C4-2B (cell line): ENCODE measurements at regions not wholly inside any gene's neighbourhood (a gene's known extent, or its start where the extent isn't known, plus 50 kb on each side); places are given as distances from the start of the nearest gene placed in this dataset.

ENCODE experiments used
- ZFX ChIP-seq: fragments of 450-650 bp; IDR thresholded peaks from 2 replicates; pipeline ENCODE4 v1.6.1; 2017
- TF ChIP-seq, protein P1 (sequence below): fragments of 450-650 bp; conservative IDR thresholded peaks from 2 replicates; pipeline ENCODE4 v1.5.1; 2017; ENCODE audit warnings: mild to moderate bottlenecking

DNA sequence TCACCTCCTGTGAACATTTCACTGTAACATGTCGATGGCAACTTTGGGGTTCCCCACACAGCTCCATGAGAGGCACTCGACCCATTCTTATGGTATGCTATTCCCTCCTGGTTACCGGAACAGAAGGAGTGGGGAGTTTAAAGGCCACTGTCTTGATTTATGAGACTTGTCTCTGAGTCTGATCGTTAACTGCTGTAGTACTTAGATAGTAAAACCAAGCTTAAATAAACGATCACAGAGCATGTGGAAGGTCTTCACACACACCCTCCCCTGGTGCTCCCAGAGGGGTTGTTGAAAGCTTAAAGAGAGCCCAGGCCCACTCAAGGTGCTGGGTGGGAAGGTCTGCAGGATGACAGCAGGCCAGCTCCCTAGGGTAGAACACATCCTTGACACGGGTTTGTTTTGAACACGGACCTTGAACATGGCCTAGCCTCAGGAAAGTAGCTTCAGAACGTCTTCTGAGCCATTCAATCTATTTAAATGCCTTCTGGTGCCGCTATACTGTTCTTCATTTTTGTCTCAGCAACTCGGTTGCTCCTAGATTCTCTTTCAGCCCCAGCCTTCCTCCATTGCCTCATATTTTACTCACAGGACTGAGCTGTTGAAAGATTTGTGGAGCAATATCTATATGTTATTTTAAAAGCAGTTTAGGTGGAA is 335.3 kb downstream of the FGFR2 start:
- TF ChIP-seq, protein P1, sequence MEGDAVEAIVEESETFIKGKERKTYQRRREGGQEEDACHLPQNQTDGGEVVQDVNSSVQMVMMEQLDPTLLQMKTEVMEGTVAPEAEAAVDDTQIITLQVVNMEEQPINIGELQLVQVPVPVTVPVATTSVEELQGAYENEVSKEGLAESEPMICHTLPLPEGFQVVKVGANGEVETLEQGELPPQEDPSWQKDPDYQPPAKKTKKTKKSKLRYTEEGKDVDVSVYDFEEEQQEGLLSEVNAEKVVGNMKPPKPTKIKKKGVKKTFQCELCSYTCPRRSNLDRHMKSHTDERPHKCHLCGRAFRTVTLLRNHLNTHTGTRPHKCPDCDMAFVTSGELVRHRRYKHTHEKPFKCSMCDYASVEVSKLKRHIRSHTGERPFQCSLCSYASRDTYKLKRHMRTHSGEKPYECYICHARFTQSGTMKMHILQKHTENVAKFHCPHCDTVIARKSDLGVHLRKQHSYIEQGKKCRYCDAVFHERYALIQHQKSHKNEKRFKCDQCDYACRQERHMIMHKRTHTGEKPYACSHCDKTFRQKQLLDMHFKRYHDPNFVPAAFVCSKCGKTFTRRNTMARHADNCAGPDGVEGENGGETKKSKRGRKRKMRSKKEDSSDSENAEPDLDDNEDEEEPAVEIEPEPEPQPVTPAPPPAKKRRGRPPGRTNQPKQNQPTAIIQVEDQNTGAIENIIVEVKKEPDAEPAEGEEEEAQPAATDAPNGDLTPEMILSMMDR: no peak
- no peak for TF ChIP-seq ZFX
